IMR-90 (cell line): ENCODE measurements at regions not wholly inside any gene's neighbourhood (a gene's known extent, or its start where the extent isn't known, plus 50 kb on each side); places are given as distances from the start of the nearest gene placed in this dataset.

ENCODE experiments used
- ATAC-seq: fragments of 200-7000 bp; cut with Tn5 transposase; 2 replicates; pipeline ENCODE4 v1.9.1; 2020; ENCODE audit warnings: low read depth, mild to moderate bottlenecking, moderate library complexity
- BruUV-seq: library from RNA; stranded (reverse); fragments of 400-500 nt; replicated peaks from 2 replicates; lab custom pipeline; 2021; lab: Mats Ljungman, UMichigan
- CTCF ChIA-PET: fragments of 300-600 bp; formaldehyde crosslinking; extraction: SDS; loops from one replicate; lab custom pipeline; 2021; ENCODE audit warnings: antibody characterized with exemption; lab: Yijun Ruan, JAX
- POLR2A ChIA-PET: fragments of 300-600 bp; sonication (Branson Sonifier 250); formaldehyde crosslinking; loops from one replicate; lab custom pipeline; 2022; ENCODE audit warnings: antibody characterized with exemption; ENCODE audit not compliant: unreplicated experiment; lab: Charles Lee
- DNase-seq: peaks from one replicate; pipeline ENCODE4 v3.0.0; 2013
- H2AFZ ChIP-seq: replicated peaks from 2 replicates; pipeline ENCODE3; 2013; ENCODE audit warnings: low read length, mild to moderate bottlenecking; ENCODE audit not compliant: poor library complexity
- H2AK5ac ChIP-seq: 2 replicates; pipeline ENCODE4 v1.6.1; 2013; ENCODE audit warnings: low read depth, low read length, inconsistent platforms
- H2AK9ac ChIP-seq: replicated peaks from 2 replicates; pipeline ENCODE3; 2013; ENCODE audit warnings: mild to moderate bottlenecking, low read depth, low read length, moderate library complexity; ENCODE audit not compliant: poor library complexity
- H2BK120ac ChIP-seq: 2 replicates; pipeline ENCODE4 v1.6.1; 2013; ENCODE audit warnings: low read depth, low read length, inconsistent platforms
- H2BK15ac ChIP-seq: 3 replicates; pipeline ENCODE4 v1.6.1; 2013; ENCODE audit warnings: low read depth, low read length, inconsistent platforms
- H2BK20ac ChIP-seq: 2 replicates; pipeline ENCODE4 v1.6.1; 2013; ENCODE audit warnings: low read depth, mild to moderate bottlenecking, inconsistent platforms, low read length, moderate library complexity
- H2BK5ac ChIP-seq: 2 replicates; pipeline ENCODE4 v1.6.1; 2013; ENCODE audit warnings: mild to moderate bottlenecking, low read depth, low read length, inconsistent platforms; ENCODE audit not compliant: poor library complexity, severe bottlenecking
- H3K14ac ChIP-seq: replicated peaks from 2 replicates; pipeline ENCODE4 v1.6.1; 2013; ENCODE audit warnings: low read depth, low read length, inconsistent platforms
- H3K18ac ChIP-seq: 2 replicates; pipeline ENCODE4 v1.6.1; 2013; ENCODE audit warnings: low read depth, low read length, control low read depth
- H3K23ac ChIP-seq: 2 replicates; pipeline ENCODE4 v1.6.1; 2013; ENCODE audit warnings: low read depth, low read length, inconsistent platforms
- H3K27ac ChIP-seq: 2 replicates; pipeline ENCODE4 v1.5.1; 2013; ENCODE audit warnings: mild to moderate bottlenecking, control low read depth, low read length; ENCODE audit not compliant: insufficient read depth
- H3K27me3 ChIP-seq: 2 replicates; pipeline ENCODE4 v1.6.1; 2013; ENCODE audit warnings: low read length; ENCODE audit not compliant: control insufficient read depth, insufficient read depth
- H3K36me3 ChIP-seq: 2 replicates; pipeline ENCODE4 v1.6.1; 2013; ENCODE audit warnings: low read length, mixed read lengths; ENCODE audit not compliant: control insufficient read depth, insufficient read depth
- H3K4ac ChIP-seq: 2 replicates; pipeline ENCODE4 v1.6.1; 2013; ENCODE audit warnings: low read depth, low read length, inconsistent platforms
- H3K4me1 ChIP-seq: 2 replicates; pipeline ENCODE4 v1.6.1; 2013; ENCODE audit warnings: low read length, mixed read lengths; ENCODE audit not compliant: control insufficient read depth, insufficient read depth
- H3K4me2 ChIP-seq: 2 replicates; pipeline ENCODE4 v1.6.1; 2013; ENCODE audit warnings: low read depth, mild to moderate bottlenecking, control low read depth, low read length, moderate library complexity
- H3K4me3 ChIP-seq: 2 replicates; pipeline ENCODE4 v1.5.1; 2013; ENCODE audit warnings: low read depth, mild to moderate bottlenecking, control low read depth, low read length, moderate library complexity; ENCODE audit not compliant: insufficient read depth
- H3K56ac ChIP-seq: 2 replicates; pipeline ENCODE4 v1.6.1; 2013; ENCODE audit warnings: low read length, inconsistent platforms; ENCODE audit not compliant: insufficient read depth; ENCODE audit errors: extremely low read depth
- H3K79me1 ChIP-seq, 2 experiments: 2 replicates each; pipeline ENCODE4 v1.6.1; 2013; ENCODE audit warnings: low read length in 2 of 2, inconsistent platforms in 1 of 2, low read depth in 1 of 2
- H3K9ac ChIP-seq: 2 replicates; pipeline ENCODE4 v1.6.1; 2013; ENCODE audit warnings: low read depth, low read length, control low read depth
- H3K9me1 ChIP-seq: 2 replicates; pipeline ENCODE4 v1.6.1; 2013; ENCODE audit warnings: low read length, inconsistent platforms; ENCODE audit not compliant: insufficient read depth
- H3K9me3 ChIP-seq: 2 replicates; pipeline ENCODE4 v1.6.1; 2013; ENCODE audit warnings: low read length; ENCODE audit not compliant: control insufficient read depth, insufficient read depth
- H4K20me1 ChIP-seq: 2 replicates; pipeline ENCODE4 v1.6.1; 2013; ENCODE audit warnings: low read length, inconsistent platforms; ENCODE audit not compliant: insufficient read depth
- H4K5ac ChIP-seq: 2 replicates; pipeline ENCODE4 v1.6.1; 2013; ENCODE audit warnings: mild to moderate bottlenecking, low read depth, low read length, control low read depth
- H4K8ac ChIP-seq, 2 experiments: 2 replicates each; pipeline ENCODE4 v1.6.1; 2013; ENCODE audit warnings: low read depth in 2 of 2, low read length in 2 of 2, control low read depth in 1 of 2, inconsistent platforms in 1 of 2
- H4K91ac ChIP-seq: 2 replicates; pipeline ENCODE4 v1.6.1; 2013; ENCODE audit warnings: low read depth, low read length, inconsistent platforms; ENCODE audit not compliant: insufficient read depth
- CEBPB ChIP-seq: IDR thresholded peaks from 2 replicates; pipeline ENCODE4 v1.6.1; 2012; ENCODE audit warnings: low read depth, low read length, improper control_type of control experiment
- CHD1 ChIP-seq: IDR thresholded peaks from 2 replicates; pipeline ENCODE4 v1.6.1; 2012; ENCODE audit warnings: low read depth, low read length, improper control_type of control experiment
- MAFK ChIP-seq: IDR thresholded peaks from 2 replicates; pipeline ENCODE4 v1.6.1; 2012; ENCODE audit warnings: low read depth, low read length, improper control_type of control experiment
- MAZ ChIP-seq: IDR thresholded peaks from 2 replicates; pipeline ENCODE4 v1.6.1; 2012; ENCODE audit warnings: low read depth, mild to moderate bottlenecking, low read length, improper control_type of control experiment, moderate library complexity, borderline replicate concordance
- NFE2L2 ChIP-seq: fragments of 150-350 bp; IDR thresholded peaks from 2 replicates; pipeline ENCODE4 v1.6.1; 2016; ENCODE audit warnings: low read depth, mild to moderate bottlenecking, low read length
- POLR2A ChIP-seq: IDR thresholded peaks from 2 replicates; pipeline ENCODE4 v1.6.1; 2012; ENCODE audit warnings: mild to moderate bottlenecking, low read depth, low read length
- RCOR1 ChIP-seq: IDR thresholded peaks from 2 replicates; pipeline ENCODE4 v1.6.1; 2012; ENCODE audit warnings: mild to moderate bottlenecking, low read length, improper control_type of control experiment; ENCODE audit not compliant: insufficient replicate concordance
- RFX5 ChIP-seq: IDR thresholded peaks from 2 replicates; pipeline ENCODE4 v1.8.0; 2012; ENCODE audit warnings: low read depth, mild to moderate bottlenecking, low read length, moderate library complexity
- SMC3 ChIP-seq: fragments of 150-350 bp; IDR thresholded peaks from 2 replicates; pipeline ENCODE4 v1.6.1; 2016; ENCODE audit warnings: low read depth, mild to moderate bottlenecking, antibody characterized with exemption, low read length, moderate library complexity
- USF2 ChIP-seq: fragments of 150-350 bp; IDR thresholded peaks from 2 replicates; pipeline ENCODE4 v1.6.1; 2017; ENCODE audit warnings: mild to moderate bottlenecking, antibody characterized with exemption, low read length, low read depth
- WGBS, 2 experiments: methylation state at CpG; one replicate each; pipeline versions ENCODE4 v1.1.5 to v1.1.7; 2013; ENCODE audit warnings: missing lambda C conversion rate in 2 of 2; ENCODE audit not compliant: insufficient read length in 1 of 2; ENCODE audit errors: extremely low coverage in 2 of 2; 5-methylcytosine and 5-hydroxymethylcytosine counted together
- dilution Hi-C: fragments of 300-500 bp; cut with HindIII; formaldehyde crosslinking; loops from one replicate; pipeline ENCODE4 v1.14.3; 2018; ENCODE audit warnings: low sequenced_read_pairs; ENCODE audit not compliant: unreplicated experiment
- in situ Hi-C: fragments of 300-500 bp; cut with MboI; formaldehyde crosslinking; loops from 3 replicates; pipeline ENCODE4 v1.14.3; 2019; ENCODE audit warnings: low sequenced_read_pairs, inconsistent platforms, mixed read lengths
- intact Hi-C: fragments of 100-400 bp; cut with micrococcal nuclease; formaldehyde crosslinking; loops from 2 replicates; pipeline ENCODE4 v1.10.0; 2022
- TF ChIP-seq, protein P1 (sequence below): conservative IDR thresholded peaks from 2 replicates; pipeline ENCODE4 v1.5.1; 2012; ENCODE audit warnings: mild to moderate bottlenecking, low read depth, low read length, improper control_type of control experiment
- TF ChIP-seq, protein P2 (sequence below): fragments of 150-350 bp; IDR thresholded peaks from 2 replicates; pipeline ENCODE4 v1.6.1; 2016; ENCODE audit warnings: low read depth, mild to moderate bottlenecking, low read length, moderate library complexity, borderline replicate concordance

- POLR2A ChIA-PET = no interaction called here
- Histone ChIP-seq H3K4me3 (no peak overlapping the region), H2BK20ac (no peak overlapping the region), H3K4ac (no peak overlapping the region), H3K36me3 (no peaks in the 10 kb centered on the region), H3K27me3 (no peaks in the 10 kb centered on the region), H2BK5ac (no peak overlapping the region), H3K56ac (no peak overlapping the region), H4K8ac (no peak overlapping the region), H4K91ac (no peak overlapping the region), H3K18ac (no peak overlapping the region), H4K20me1 (no peaks in the 10 kb centered on the region), H3K14ac (no peak overlapping the region), H2BK120ac (no peak overlapping the region), H3K23ac (no peak overlapping the region), H2AFZ (no peak overlapping the region), H3K4me1 (no peaks in the 10 kb centered on the region), H3K9ac (no peak overlapping the region), H2AK5ac (no peak overlapping the region), H2AK9ac (no peak overlapping the region), H3K79me1 (no peaks in the 10 kb centered on the region), H3K9me3 (peaks cover 8% of the 10 kb centered on the region; the same call in 1 of the 2 replicates), H4K5ac (no peak overlapping the region), H2BK15ac (no peak overlapping the region), H3K27ac (no peak overlapping the region), H3K4me2 (no peak overlapping the region), H3K9me1 (no peaks in the 10 kb centered on the region)
- no peak for DNase-seq
- BruUV-seq = no TSS peak
- CTCF ChIA-PET = no interaction called here
- in situ Hi-C loops = no loop called here
- intact Hi-C loops = no loop called here
- TF ChIP-seq NFE2L2 (no peak), USF2 (no peak), POLR2A (no peak), CHD1 (no peak), MAZ (no peak), MAFK (no peak), RFX5 (no peak), RCOR1 (no peak), SMC3 (no peak), CEBPB (no peak)
- TF ChIP-seq, protein P1, sequence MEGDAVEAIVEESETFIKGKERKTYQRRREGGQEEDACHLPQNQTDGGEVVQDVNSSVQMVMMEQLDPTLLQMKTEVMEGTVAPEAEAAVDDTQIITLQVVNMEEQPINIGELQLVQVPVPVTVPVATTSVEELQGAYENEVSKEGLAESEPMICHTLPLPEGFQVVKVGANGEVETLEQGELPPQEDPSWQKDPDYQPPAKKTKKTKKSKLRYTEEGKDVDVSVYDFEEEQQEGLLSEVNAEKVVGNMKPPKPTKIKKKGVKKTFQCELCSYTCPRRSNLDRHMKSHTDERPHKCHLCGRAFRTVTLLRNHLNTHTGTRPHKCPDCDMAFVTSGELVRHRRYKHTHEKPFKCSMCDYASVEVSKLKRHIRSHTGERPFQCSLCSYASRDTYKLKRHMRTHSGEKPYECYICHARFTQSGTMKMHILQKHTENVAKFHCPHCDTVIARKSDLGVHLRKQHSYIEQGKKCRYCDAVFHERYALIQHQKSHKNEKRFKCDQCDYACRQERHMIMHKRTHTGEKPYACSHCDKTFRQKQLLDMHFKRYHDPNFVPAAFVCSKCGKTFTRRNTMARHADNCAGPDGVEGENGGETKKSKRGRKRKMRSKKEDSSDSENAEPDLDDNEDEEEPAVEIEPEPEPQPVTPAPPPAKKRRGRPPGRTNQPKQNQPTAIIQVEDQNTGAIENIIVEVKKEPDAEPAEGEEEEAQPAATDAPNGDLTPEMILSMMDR = no peak
- TF ChIP-seq, protein P2, sequence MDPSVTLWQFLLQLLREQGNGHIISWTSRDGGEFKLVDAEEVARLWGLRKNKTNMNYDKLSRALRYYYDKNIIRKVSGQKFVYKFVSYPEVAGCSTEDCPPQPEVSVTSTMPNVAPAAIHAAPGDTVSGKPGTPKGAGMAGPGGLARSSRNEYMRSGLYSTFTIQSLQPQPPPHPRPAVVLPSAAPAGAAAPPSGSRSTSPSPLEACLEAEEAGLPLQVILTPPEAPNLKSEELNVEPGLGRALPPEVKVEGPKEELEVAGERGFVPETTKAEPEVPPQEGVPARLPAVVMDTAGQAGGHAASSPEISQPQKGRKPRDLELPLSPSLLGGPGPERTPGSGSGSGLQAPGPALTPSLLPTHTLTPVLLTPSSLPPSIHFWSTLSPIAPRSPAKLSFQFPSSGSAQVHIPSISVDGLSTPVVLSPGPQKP = no peak
- no peak for ATAC-seq
- dilution Hi-C loops = no loop called here
- WGBS, 2 experiments = no CpG with 5 or more reads among the region's 5 CpGs
Measured at GRCh38 chr7:97446361-97446760, 285.5 kb upstream of the TAC1 start.
